Kidney (tissue), 13 donors: ENCODE measurements at regions not wholly inside any gene's neighbourhood (a gene's known extent, or its start where the extent isn't known, plus 50 kb on each side); places are given as distances from the start of the nearest gene placed in this dataset.

Experiments used
- DNase-seq, 5 donors: peaks; one replicate each; pipeline ENCODE4 v3.0.0-alpha.2; 2013 to 2020
- FAIRE-seq: peaks from 2 replicates; lab custom pipeline; 2012; peaks lifted over from hg19 to GRCh38; lab: Jason Lieb, UNC
- H3K27ac ChIP-seq, 2 donors: one replicate each; pipeline ENCODE4 v1.7.0; 2013; ENCODE audit warnings: low read depth in 2 of 2, low read length in 2 of 2, inconsistent platforms in 1 of 2
- H3K27me3 ChIP-seq: one replicate; pipeline ENCODE4 v1.7.1; 2013; ENCODE audit warnings: low read length, inconsistent platforms; ENCODE audit not compliant: control insufficient read depth, insufficient read depth
- H3K36me3 ChIP-seq, 3 donors: one replicate each; pipeline versions ENCODE4 v1.7.0 to v1.7.1; 2013; ENCODE audit warnings: low read length in 3 of 3, control low read depth in 1 of 3, inconsistent platforms in 1 of 3; ENCODE audit not compliant: insufficient read depth in 3 of 3, control insufficient read depth in 2 of 3
- H3K4me1 ChIP-seq, 3 donors: one replicate each; pipeline versions ENCODE4 v1.7.0 to v1.7.1; 2013; ENCODE audit warnings: low read length in 3 of 3, inconsistent platforms in 1 of 3, low read depth in 1 of 3; ENCODE audit not compliant: control insufficient read depth in 2 of 3, insufficient read depth in 2 of 3
- H3K4me3 ChIP-seq, 3 donors: one replicate each; pipeline versions ENCODE4 v1.7.0 to v1.8.1; 2013; ENCODE audit warnings: low read length in 3 of 3, control low read depth in 1 of 3, inconsistent platforms in 1 of 3
- H3K9ac ChIP-seq, 3 donors: one replicate each; pipeline versions ENCODE4 v1.7.0 to v1.7.1; 2013; ENCODE audit warnings: low read length in 3 of 3, control low read depth in 1 of 3, inconsistent platforms in 1 of 3
- H3K9me3 ChIP-seq, 3 donors: one replicate each; pipeline versions ENCODE4 v1.7.0 to v1.7.1; 2013; ENCODE audit warnings: low read length in 3 of 3, control low read depth in 1 of 3, inconsistent platforms in 1 of 3; ENCODE audit not compliant: control insufficient read depth in 2 of 3, insufficient read depth in 1 of 3
- intact Hi-C: fragments of 100-400 bp; cut with DNase I; formaldehyde crosslinking; loops from one replicate; pipeline ENCODE4 v1.11.1; 2022
- TF ChIP-seq, protein P1 (sequence below): IDR thresholded peaks from 3 replicates; pipeline ENCODE4 v1.5.1; 2012; ENCODE audit warnings: mild to moderate bottlenecking, moderate library complexity, borderline replicate concordance; ENCODE audit not compliant: insufficient read depth; ENCODE audit errors: extremely low read depth
- donor health status: control.
- donor health status: control.
- donor health status: control.
- donor health status: control.
- donor health status: control.
- donor health status: DM: yes; HTN: yes; CAD: no.
- donor health status: Normal renal cell carcinoma (clear cell type).

- Histone ChIP-seq H3K4me1 (no peaks in the 10 kb centered on the region), H3K27ac (no peak overlapping the region), H3K9me3 (no peaks in the 10 kb centered on the region), H3K36me3 (no peaks in the 10 kb centered on the region), H3K27me3 (no peaks in the 10 kb centered on the region), H3K4me3 (no peak overlapping the region), H3K9ac (no peak overlapping the region)
- FAIRE-seq (no peak), DNase-seq (no peak)
- intact Hi-C loops, result no loop called here
- TF ChIP-seq, protein P1, sequence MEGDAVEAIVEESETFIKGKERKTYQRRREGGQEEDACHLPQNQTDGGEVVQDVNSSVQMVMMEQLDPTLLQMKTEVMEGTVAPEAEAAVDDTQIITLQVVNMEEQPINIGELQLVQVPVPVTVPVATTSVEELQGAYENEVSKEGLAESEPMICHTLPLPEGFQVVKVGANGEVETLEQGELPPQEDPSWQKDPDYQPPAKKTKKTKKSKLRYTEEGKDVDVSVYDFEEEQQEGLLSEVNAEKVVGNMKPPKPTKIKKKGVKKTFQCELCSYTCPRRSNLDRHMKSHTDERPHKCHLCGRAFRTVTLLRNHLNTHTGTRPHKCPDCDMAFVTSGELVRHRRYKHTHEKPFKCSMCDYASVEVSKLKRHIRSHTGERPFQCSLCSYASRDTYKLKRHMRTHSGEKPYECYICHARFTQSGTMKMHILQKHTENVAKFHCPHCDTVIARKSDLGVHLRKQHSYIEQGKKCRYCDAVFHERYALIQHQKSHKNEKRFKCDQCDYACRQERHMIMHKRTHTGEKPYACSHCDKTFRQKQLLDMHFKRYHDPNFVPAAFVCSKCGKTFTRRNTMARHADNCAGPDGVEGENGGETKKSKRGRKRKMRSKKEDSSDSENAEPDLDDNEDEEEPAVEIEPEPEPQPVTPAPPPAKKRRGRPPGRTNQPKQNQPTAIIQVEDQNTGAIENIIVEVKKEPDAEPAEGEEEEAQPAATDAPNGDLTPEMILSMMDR, result no peak
Measured at GRCh38 chr9:108591121-108591520, 264.7 kb downstream of the ACTL7B start.

DNA sequence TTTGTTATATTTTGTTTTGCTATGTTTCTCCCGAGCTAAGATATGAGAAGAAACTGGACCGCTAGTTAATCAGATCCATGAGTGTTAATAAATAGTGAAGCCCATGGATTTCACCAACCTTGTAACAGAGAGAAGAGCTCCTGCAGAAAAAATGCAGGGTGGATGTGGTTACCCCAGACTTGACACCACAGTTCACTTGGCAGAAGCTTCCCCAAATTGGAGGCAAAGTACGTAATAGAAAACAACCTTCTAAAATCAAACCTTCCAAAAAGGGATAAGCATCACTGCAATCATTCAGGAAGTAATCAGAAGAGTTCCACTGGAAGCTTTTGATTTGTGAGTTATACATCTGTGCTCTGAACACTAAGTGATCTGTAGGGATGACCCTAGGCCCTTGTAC, 267.5 kb downstream of the ACTL7B start:
- Histone ChIP-seq H3K4me1 (no peaks in the 10 kb centered on the region), H3K4me3 (no peak overlapping the region), H3K36me3 (no peaks in the 10 kb centered on the region), H3K9ac (no peak overlapping the region), H3K27me3 (no peaks in the 10 kb centered on the region), H3K9me3 (no peaks in the 10 kb centered on the region), H3K27ac (no peak overlapping the region)
- intact Hi-C loops, result no loop called here
- TF ChIP-seq, protein P1, result no peak
- DNase-seq (no peak), FAIRE-seq (no peak)

- intact Hi-C loops, result no loop called here
- no peak overlapping the region for H3K9ac ChIP-seq
- FAIRE-seq, result no peak
Measured at GRCh38 chr9:108586471-108587139, 269.2 kb downstream of the ACTL7B start.

More at GRCh38 chr9:108586471-108587139, 269.2 kb downstream of the ACTL7B start:
- H3K36me3 ChIP-seq, result no peaks in the 10 kb centered on the region
- no peaks in the 10 kb centered on the region for H3K9me3 ChIP-seq
- no peak overlapping the region for H3K27ac ChIP-seq
- no peaks in the 10 kb centered on the region for H3K27me3 ChIP-seq
- H3K4me1 ChIP-seq, result no peaks in the 10 kb centered on the region
- no peak for DNase-seq
- TF ChIP-seq, protein P1, result no peak
- no peak overlapping the region for H3K4me3 ChIP-seq
